Coronary artery (tissue), 2 donors: ENCODE measurements at regions not wholly inside any gene's neighbourhood (a gene's known extent, or its start where the extent isn't known, plus 50 kb on each side); places are given as distances from the start of the nearest gene placed in this dataset.
A peak's percentile ranks its signal among the peaks of the same experiment; 100 is the strongest.

ENCODE experiments used
- DNase-seq: peaks from one replicate; pipeline ENCODE4 v3.0.0-alpha.2; 2017; ENCODE audit warnings: low spot score
- H3K27ac ChIP-seq, 2 donors: fragments of 200-600 bp; sonication (generic); one replicate each; pipeline ENCODE4 v1.5.1; 2016 to 2019
- H3K4me3 ChIP-seq: fragments of 200-600 bp; sonication (generic); 2 replicates; pipeline ENCODE4 v1.5.1; 2016; ENCODE audit warnings: mild to moderate bottlenecking, moderate library complexity
- CTCF ChIP-seq: fragments of 200-600 bp; sonication (generic); IDR thresholded peaks from one replicate; pipeline ENCODE4 v1.5.1; 2019; ENCODE audit warnings: antibody characterized with exemption

GRCh38 chr10:132479024-132479602 lies 58.5 kb upstream of the INPP5A start:
- DNase-seq = no peak
- TF ChIP-seq CTCF = no peak
- Histone ChIP-seq H3K27ac (no peak overlapping the region), H3K4me3 (no peak overlapping the region)

GRCh38 chr10:132479603-132480221 lies 57.9 kb upstream of the INPP5A start:
- no peak overlapping the region for H3K27ac ChIP-seq
- no peak for DNase-seq
- no peak for TF ChIP-seq CTCF
- H3K4me3 ChIP-seq = no peak overlapping the region

GRCh38 chr10:132480356-132480755 lies 57.2 kb upstream of the INPP5A start:
- no peak overlapping the region for H3K4me3 ChIP-seq
- DNase-seq = no peak
- no peak for TF ChIP-seq CTCF
- H3K27ac ChIP-seq = no peak overlapping the region

GRCh38 chr10:132481690-132482089 lies 55.9 kb upstream of the INPP5A start:
- no peak overlapping the region for H3K4me3 ChIP-seq
- DNase-seq = no peak
- no peak for TF ChIP-seq CTCF
- peak overlapping the region; percentile 27 to 84 for H3K27ac ChIP-seq

DNA sequence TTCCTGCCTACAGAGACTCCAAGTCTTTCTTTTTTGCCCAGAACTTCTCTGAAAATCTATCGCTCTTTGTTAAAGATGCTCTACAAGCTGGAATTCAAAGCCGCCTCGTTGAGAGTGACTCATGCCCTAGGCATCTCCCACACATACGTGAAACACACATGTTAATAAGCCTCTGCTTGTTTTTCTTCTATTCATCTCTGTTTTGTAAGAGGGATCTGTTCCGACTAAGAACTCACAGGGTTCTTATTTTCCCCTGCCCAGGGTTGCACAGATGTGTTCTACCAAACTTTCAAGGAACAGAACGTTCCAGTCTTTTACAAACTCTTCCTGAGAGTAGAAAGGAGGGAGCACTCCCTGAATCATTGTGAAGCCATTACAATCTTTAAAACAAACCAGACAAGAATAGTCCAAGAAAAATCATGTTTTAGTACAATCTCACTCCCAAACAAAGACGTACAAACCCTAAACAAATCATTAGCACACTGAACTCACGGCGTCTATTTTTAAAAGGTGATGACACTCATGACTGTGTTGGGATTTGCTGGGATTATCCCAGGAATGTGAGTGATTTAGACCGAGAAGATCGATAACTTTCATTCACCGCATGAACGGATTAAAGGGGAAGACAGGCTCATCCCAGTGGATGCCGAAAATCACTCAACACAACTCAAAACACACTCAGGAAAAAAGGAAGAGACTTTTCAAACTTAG lies 55.3 kb upstream of the INPP5A start:
- no peak for TF ChIP-seq CTCF
- H3K4me3 ChIP-seq = no peak overlapping the region
- DNase-seq = no peak
- peak overlapping the region; percentile 27 to 84 for H3K27ac ChIP-seq

GRCh38 chr10:132483394-132483793 lies 54.2 kb upstream of the INPP5A start:
- Histone ChIP-seq H3K4me3 (no peak overlapping the region), H3K27ac (no peak overlapping the region)
- no peak for DNase-seq
- TF ChIP-seq CTCF = no peak

- no peak for DNase-seq
- TF ChIP-seq CTCF = no peak
These were observed 52.7 kb upstream of the INPP5A start for GRCh38 chr10:132484922-132485321.

More at GRCh38 chr10:132484922-132485321, 52.7 kb upstream of the INPP5A start:
- Histone ChIP-seq H3K27ac (no peak overlapping the region), H3K4me3 (no peak overlapping the region)
